ENCODE measurements at regions not wholly inside any gene's neighbourhood (a gene's known extent, or its start where the extent isn't known, plus 50 kb on each side); places are given as distances from the start of the nearest gene placed in this dataset.

DNA sequence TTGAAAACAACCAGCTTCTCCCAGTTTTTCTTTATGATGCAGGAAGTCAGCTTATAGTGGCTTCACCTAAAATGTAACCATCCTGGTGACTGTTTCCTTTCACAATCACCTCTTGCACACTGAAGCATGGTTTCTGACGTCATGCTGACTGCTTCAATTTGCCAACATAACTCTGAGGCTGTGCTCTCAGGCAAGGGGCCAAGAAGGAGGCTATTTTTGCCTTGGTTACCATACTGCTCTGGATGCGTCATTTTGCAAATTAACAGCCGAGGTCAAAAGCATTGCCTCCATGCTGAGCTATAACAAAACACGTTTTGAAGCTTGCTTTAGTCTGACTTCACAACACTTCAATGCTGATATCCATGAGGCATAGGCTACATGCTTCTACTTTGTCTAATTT lies 397.8 kb downstream of the METTL4 start:
- TF ChIP-seq FOXP2 (optimal IDR thresholded peaks at IDR 0.05; ENCODE audit: control extremely low read depth, extremely low read length, insufficient read depth) (no peak), POLR2AphosphoS5 (IDR thresholded peaks at IDR 0.05; ENCODE audit: borderline replicate concordance, low read depth, low read length) (no peak)
